ENCODE measurements at regions not wholly inside any gene's neighbourhood (a gene's known extent, or its start where the extent isn't known, plus 50 kb on each side); places are given as distances from the start of the nearest gene placed in this dataset.

- intact Hi-C loops (cut with micrococcal nuclease), result no loop called here
- no peak for DNase-seq
- Mint-ChIP-seq H3K4me3 (no peak overlapping the region), H3K4me1 (no peaks in the 10 kb centered on the region), H3K27me3 (no peaks in the 10 kb centered on the region), H3K36me3 (ENCODE audit: low read depth) (no peaks in the 10 kb centered on the region), H3K9me3 (no peaks in the 10 kb centered on the region), H3K27ac (no peak overlapping the region)
Measured at GRCh38 chr14:94918896-94919295, 149.0 kb upstream of the GSC start.

- H3K27ac Mint-ChIP-seq, result no peak overlapping the region
- no peaks in the 10 kb centered on the region for H3K27me3 Mint-ChIP-seq
- H3K9me3 Mint-ChIP-seq, result no peaks in the 10 kb centered on the region
- DNase-seq, result no peak
- no peak overlapping the region for H3K4me3 Mint-ChIP-seq
- intact Hi-C loops (cut with micrococcal nuclease), result no loop called here
- H3K4me1 Mint-ChIP-seq, result no peaks in the 10 kb centered on the region
- H3K36me3 Mint-ChIP-seq (ENCODE audit: low read depth), result no peaks in the 10 kb centered on the region
Measured at GRCh38 chr14:94917041-94917600, 147.2 kb upstream of the GSC start.

GRCh38 chr14:94914191-94914590 is 144.3 kb upstream of the GSC start:
- Mint-ChIP-seq H3K4me1 (no peaks in the 10 kb centered on the region), H3K9me3 (no peaks in the 10 kb centered on the region), H3K27ac (no peak overlapping the region), H3K27me3 (no peaks in the 10 kb centered on the region), H3K4me3 (no peak overlapping the region), H3K36me3 (ENCODE audit: low read depth) (no peaks in the 10 kb centered on the region)
- intact Hi-C loops (cut with micrococcal nuclease), result no loop called here
- no peak for DNase-seq

- no peak for DNase-seq
- Mint-ChIP-seq H3K4me1 (no peaks in the 10 kb centered on the region), H3K36me3 (ENCODE audit: low read depth) (no peaks in the 10 kb centered on the region), H3K27ac (no peak overlapping the region), H3K9me3 (no peaks in the 10 kb centered on the region), H3K27me3 (no peaks in the 10 kb centered on the region), H3K4me3 (no peak overlapping the region)
- intact Hi-C loops (cut with micrococcal nuclease), result no loop called here
Measured at GRCh38 chr14:94907626-94908261, 137.8 kb upstream of the GSC start.

GRCh38 chr14:94906991-94907587 is 137.2 kb upstream of the GSC start:
- Mint-ChIP-seq H3K27ac (no peak overlapping the region), H3K27me3 (no peaks in the 10 kb centered on the region), H3K36me3 (ENCODE audit: low read depth) (no peaks in the 10 kb centered on the region), H3K4me3 (no peak overlapping the region), H3K9me3 (no peaks in the 10 kb centered on the region), H3K4me1 (no peaks in the 10 kb centered on the region)
- no peak for DNase-seq
- intact Hi-C loops (cut with micrococcal nuclease), result no loop called here

- intact Hi-C loops (cut with micrococcal nuclease), result no loop called here
- no peak for DNase-seq
- no peaks in the 10 kb centered on the region for H3K36me3 Mint-ChIP-seq (ENCODE audit: low read depth)
- H3K9me3 Mint-ChIP-seq, result no peaks in the 10 kb centered on the region
- H3K4me1 Mint-ChIP-seq, result no peaks in the 10 kb centered on the region
- H3K27me3 Mint-ChIP-seq, result no peaks in the 10 kb centered on the region
- H3K4me3 Mint-ChIP-seq, result no peak overlapping the region
- no peak overlapping the region for H3K27ac Mint-ChIP-seq
Measured at GRCh38 chr14:94906577-94906976, 136.7 kb upstream of the GSC start.

- Mint-ChIP-seq H3K4me1 (no peaks in the 10 kb centered on the region), H3K4me3 (no peak overlapping the region), H3K27me3 (no peaks in the 10 kb centered on the region), H3K27ac (no peak overlapping the region), H3K9me3 (no peaks in the 10 kb centered on the region), H3K36me3 (ENCODE audit: low read depth) (no peaks in the 10 kb centered on the region)
- intact Hi-C loops (cut with micrococcal nuclease), result no loop called here
- no peak for DNase-seq
Measured at GRCh38 chr14:94904636-94905035, 134.7 kb upstream of the GSC start.

- H3K27me3 Mint-ChIP-seq, result no peaks in the 10 kb centered on the region
- no peaks in the 10 kb centered on the region for H3K4me1 Mint-ChIP-seq
- no peaks in the 10 kb centered on the region for H3K9me3 Mint-ChIP-seq
- no peak for DNase-seq
- intact Hi-C loops (cut with micrococcal nuclease), result no loop called here
- H3K27ac Mint-ChIP-seq, result no peak overlapping the region
- H3K4me3 Mint-ChIP-seq, result no peak overlapping the region
- no peaks in the 10 kb centered on the region for H3K36me3 Mint-ChIP-seq (ENCODE audit: low read depth)
Measured at GRCh38 chr14:94903883-94904282, 134.0 kb upstream of the GSC start.

- no peak overlapping the region for H3K4me3 Mint-ChIP-seq
Measured at GRCh38 chr14:94903338-94903737, 133.4 kb upstream of the GSC start.

GRCh38 chr14:94897561-94897960 is 127.6 kb upstream of the GSC start:
- Mint-ChIP-seq H3K36me3 (ENCODE audit: low read depth) (no peaks in the 10 kb centered on the region), H3K4me1 (no peaks in the 10 kb centered on the region), H3K4me3 (no peak overlapping the region), H3K27me3 (no peaks in the 10 kb centered on the region), H3K27ac (no peak overlapping the region), H3K9me3 (no peaks in the 10 kb centered on the region)
- DNase-seq, result no peak
- intact Hi-C loops (cut with micrococcal nuclease), result no loop called here

More at GRCh38 chr14:94903338-94903737, 133.4 kb upstream of the GSC start:
- no peaks in the 10 kb centered on the region for H3K36me3 Mint-ChIP-seq (ENCODE audit: low read depth)
- no peaks in the 10 kb centered on the region for H3K27me3 Mint-ChIP-seq
- no peak overlapping the region for H3K27ac Mint-ChIP-seq
- H3K4me1 Mint-ChIP-seq, result no peaks in the 10 kb centered on the region
- no peaks in the 10 kb centered on the region for H3K9me3 Mint-ChIP-seq
- no peak for DNase-seq
- intact Hi-C loops (cut with micrococcal nuclease), result no loop called here

GRCh38 chr14:94897082-94897481 is 127.2 kb upstream of the GSC start:
- DNase-seq, result no peak
- Mint-ChIP-seq H3K9me3 (no peaks in the 10 kb centered on the region), H3K36me3 (ENCODE audit: low read depth) (no peaks in the 10 kb centered on the region), H3K4me3 (no peak overlapping the region), H3K4me1 (no peaks in the 10 kb centered on the region), H3K27me3 (no peaks in the 10 kb centered on the region), H3K27ac (no peak overlapping the region)
- intact Hi-C loops (cut with micrococcal nuclease), result no loop called here

- Mint-ChIP-seq H3K4me3 (no peak overlapping the region), H3K9me3 (no peaks in the 10 kb centered on the region), H3K4me1 (no peaks in the 10 kb centered on the region), H3K27ac (no peak overlapping the region), H3K27me3 (no peaks in the 10 kb centered on the region), H3K36me3 (ENCODE audit: low read depth) (no peaks in the 10 kb centered on the region)
- intact Hi-C loops (cut with micrococcal nuclease), result no loop called here
- DNase-seq, result no peak
Measured at GRCh38 chr14:94893411-94894160, 123.7 kb upstream of the GSC start.

GRCh38 chr14:94890785-94891184 is 120.9 kb upstream of the GSC start:
- Mint-ChIP-seq H3K4me3 (no peak overlapping the region), H3K36me3 (ENCODE audit: low read depth) (no peaks in the 10 kb centered on the region)

GRCh38 chr14:94889520-94890312 is 119.8 kb upstream of the GSC start:
- Mint-ChIP-seq H3K36me3 (ENCODE audit: low read depth) (no peaks in the 10 kb centered on the region), H3K9me3 (no peaks in the 10 kb centered on the region), H3K4me1 (no peaks in the 10 kb centered on the region), H3K4me3 (no peak overlapping the region), H3K27ac (no peak overlapping the region), H3K27me3 (no peaks in the 10 kb centered on the region)
- DNase-seq, result no peak
- intact Hi-C loops (cut with micrococcal nuclease), result no loop called here

More at GRCh38 chr14:94890785-94891184, 120.9 kb upstream of the GSC start:
- H3K4me1 Mint-ChIP-seq, result no peaks in the 10 kb centered on the region
- no peaks in the 10 kb centered on the region for H3K27me3 Mint-ChIP-seq
- no peak overlapping the region for H3K27ac Mint-ChIP-seq
- intact Hi-C loops (cut with micrococcal nuclease), result no loop called here
- no peaks in the 10 kb centered on the region for H3K9me3 Mint-ChIP-seq
- no peak for DNase-seq
